SH-SY5Y (cell line): ENCODE measurements at regions not wholly inside any gene's neighbourhood (a gene's known extent, or its start where the extent isn't known, plus 50 kb on each side); places are given as distances from the start of the nearest gene placed in this dataset.

Source experiments
- GATA2 ChIP-seq: IDR thresholded peaks from 2 replicates; pipeline ENCODE4 v1.6.1; 2011; ENCODE audit warnings: mild to moderate bottlenecking, low read depth, low read length
- GATA3 ChIP-seq: IDR thresholded peaks from 2 replicates; pipeline ENCODE4 v1.6.1; 2011; ENCODE audit warnings: low read depth, mild to moderate bottlenecking, low read length, moderate library complexity

- no peak for TF ChIP-seq GATA3
- TF ChIP-seq GATA2 = no peak
Measured at GRCh38 chr12:94788298-94788697, 137.9 kb upstream of the TMCC3 start.

- no peak for TF ChIP-seq GATA2
- no peak for TF ChIP-seq GATA3
Measured at GRCh38 chr12:94786906-94787305, 136.5 kb upstream of the TMCC3 start.

- TF ChIP-seq GATA2 (no peak), GATA3 (no peak)
Measured at GRCh38 chr12:94783862-94784261, 133.5 kb upstream of the TMCC3 start.

- TF ChIP-seq GATA2 (no peak), GATA3 (no peak)
Measured at GRCh38 chr12:94783343-94783742, 133.0 kb upstream of the TMCC3 start.

- TF ChIP-seq GATA3 (no peak), GATA2 (no peak)
Measured at GRCh38 chr12:94781835-94782234, 131.5 kb upstream of the TMCC3 start.

GRCh38 chr12:94779485-94779884, 129.1 kb upstream of the TMCC3 start:
- TF ChIP-seq GATA2 = no peak
- TF ChIP-seq GATA3 = no peak

- TF ChIP-seq GATA3 (no peak), GATA2 (no peak)
Measured at GRCh38 chr12:94777936-94778335, 127.6 kb upstream of the TMCC3 start.

GRCh38 chr12:94775710-94776109, 125.4 kb upstream of the TMCC3 start:
- TF ChIP-seq GATA2 (no peak), GATA3 (no peak)

GRCh38 chr12:94771741-94772140, 121.4 kb upstream of the TMCC3 start:
- TF ChIP-seq GATA3 = no peak
- no peak for TF ChIP-seq GATA2

- TF ChIP-seq GATA3 (no peak), GATA2 (no peak)
Measured at GRCh38 chr12:94771199-94771598, 120.8 kb upstream of the TMCC3 start.

GRCh38 chr12:94770791-94771190, 120.4 kb upstream of the TMCC3 start:
- TF ChIP-seq GATA2 (no peak), GATA3 (no peak)

GRCh38 chr12:94769776-94770759, 119.7 kb upstream of the TMCC3 start:
- no peak for TF ChIP-seq GATA3
- no peak for TF ChIP-seq GATA2

GRCh38 chr12:94769047-94769420, 118.7 kb upstream of the TMCC3 start:
- TF ChIP-seq GATA2 (no peak), GATA3 (no peak)

GRCh38 chr12:94768398-94769046, 118.2 kb upstream of the TMCC3 start:
- TF ChIP-seq GATA2 (no peak), GATA3 (no peak)

GRCh38 chr12:94767956-94768355, 117.6 kb upstream of the TMCC3 start:
- TF ChIP-seq GATA2 (no peak), GATA3 (no peak)

- no peak for TF ChIP-seq GATA3
- TF ChIP-seq GATA2 = no peak
Measured at GRCh38 chr12:94766397-94766796, 116.0 kb upstream of the TMCC3 start.
